GM21529 (cell line): ENCODE measurements at regions not wholly inside any gene's neighbourhood (a gene's known extent, or its start where the extent isn't known, plus 50 kb on each side); places are given as distances from the start of the nearest gene placed in this dataset.
"Not testable (repeated sequence)": the region's sequence is repeated elsewhere in the genome, so short reads cannot be mapped to it uniquely, and the experiment has no call there.

Source experiments
- ATAC-seq: cut with Tn5 transposase; IDR thresholded peaks from one replicate; pipeline ENCODE4 v1.9.1; 2021; ENCODE audit not compliant: unreplicated experiment

DNA sequence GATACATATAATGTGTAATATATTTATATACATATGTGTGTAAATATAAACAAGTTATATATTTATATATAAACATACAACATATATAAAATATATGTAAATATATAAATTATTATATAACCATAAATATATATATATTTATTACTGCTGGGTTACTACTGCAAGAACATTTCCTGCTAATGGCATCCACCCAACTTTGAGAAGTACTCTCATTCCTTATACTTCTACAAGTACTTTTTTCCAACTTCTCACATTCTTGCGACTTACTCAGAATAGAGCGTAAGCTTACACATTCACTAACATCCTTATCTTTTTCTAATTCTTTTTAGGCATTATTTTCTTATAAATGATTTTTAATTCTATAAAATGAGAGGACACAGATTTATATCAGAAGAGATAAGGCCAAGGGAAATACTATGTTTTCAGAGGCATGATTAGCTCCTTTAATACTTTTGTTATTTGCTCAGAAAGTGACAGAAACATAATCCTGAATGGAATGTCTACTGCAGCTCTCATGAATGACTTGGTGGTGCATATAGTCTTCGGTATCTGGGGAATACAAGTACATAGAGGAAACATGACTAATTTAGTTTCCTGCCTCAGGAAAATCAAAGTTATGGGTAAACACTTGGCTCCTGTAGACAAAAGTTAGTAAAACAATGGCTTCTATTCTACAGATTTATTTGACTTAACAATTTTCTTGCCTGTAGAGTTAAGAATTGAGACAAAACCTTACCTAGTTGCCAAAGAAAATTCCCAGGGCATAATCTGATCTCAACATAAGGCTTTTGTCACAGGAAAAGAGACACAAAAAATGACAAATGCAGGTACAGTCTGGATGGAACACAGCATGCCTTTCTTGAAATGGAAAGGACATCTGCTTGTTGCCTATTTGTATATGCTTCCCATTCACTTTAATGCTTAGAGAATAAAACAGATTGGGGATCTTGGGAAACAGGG lies 453.9 kb downstream of the SQOR start:
- no peak for ATAC-seq

DNA sequence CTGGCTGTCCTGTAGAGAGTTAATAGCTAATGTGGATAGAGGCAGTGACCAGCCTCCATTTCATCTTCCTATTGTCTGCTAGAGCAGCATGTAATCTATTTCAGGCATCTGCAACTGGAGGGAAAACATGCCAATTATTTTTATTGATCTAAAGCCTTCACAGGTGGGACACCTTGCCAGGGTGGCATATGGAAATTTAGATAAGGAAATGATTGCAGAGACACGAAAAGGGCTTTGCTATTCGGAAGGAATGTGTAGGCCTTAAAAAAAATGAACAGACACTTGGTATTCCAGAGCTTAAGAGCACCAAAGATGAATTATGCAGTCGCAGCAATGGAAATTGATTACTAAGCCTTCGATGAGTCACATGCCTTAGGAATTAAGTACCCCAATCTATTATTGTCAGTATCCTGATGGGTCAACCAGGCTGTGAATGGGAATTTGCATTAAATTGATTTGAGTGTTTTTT lies 454.7 kb downstream of the SQOR start:
- no peak for ATAC-seq

GRCh38 chr15:46091860-46092450 lies 457.1 kb downstream of the SQOR start:
- ATAC-seq, result no peak

GRCh38 chr15:46098006-46098405 lies 463.2 kb downstream of the SQOR start:
- ATAC-seq, result not testable (repeated sequence)

GRCh38 chr15:46110755-46111154 lies 475.9 kb downstream of the SQOR start:
- no peak for ATAC-seq

DNA sequence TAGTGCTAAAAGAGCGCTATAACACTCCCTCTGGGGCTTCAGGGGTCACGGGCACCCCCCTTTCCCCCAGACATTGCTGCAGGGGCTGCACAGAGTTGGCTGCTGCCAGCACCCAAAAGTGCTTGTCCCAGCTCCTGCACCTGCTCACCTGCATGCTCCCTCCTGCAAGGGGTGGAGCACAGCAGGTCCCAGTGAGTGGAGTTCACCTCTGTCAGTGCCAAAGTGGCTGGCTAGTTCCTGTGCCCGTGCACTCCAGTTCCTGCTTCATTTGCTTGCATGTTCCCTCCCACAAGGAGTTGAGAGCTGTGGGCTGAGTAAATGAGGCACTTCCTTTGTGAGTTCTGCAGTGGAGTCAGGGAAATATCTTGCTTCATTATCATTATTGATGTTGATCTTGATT lies 476.9 kb downstream of the SQOR start:
- no peak for ATAC-seq

DNA sequence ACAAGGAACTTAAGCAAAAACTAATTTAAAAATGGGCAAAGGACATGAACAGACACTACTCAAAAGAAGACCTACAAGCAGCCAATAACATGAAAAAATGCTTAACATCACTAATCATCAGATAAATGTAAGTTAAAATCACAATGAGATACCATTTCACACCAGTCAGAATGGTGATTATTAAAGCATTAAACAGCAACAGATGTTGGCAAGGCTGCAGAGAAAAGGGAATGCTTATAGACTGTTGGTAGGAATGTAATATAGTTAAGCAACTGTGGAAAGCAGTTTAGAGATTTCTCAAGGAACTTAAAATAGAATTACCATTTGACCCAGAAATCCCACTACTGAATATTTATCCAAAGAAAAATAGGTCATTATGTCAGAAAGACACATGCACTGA lies 482.2 kb downstream of the SQOR start:
- ATAC-seq, result no peak

DNA sequence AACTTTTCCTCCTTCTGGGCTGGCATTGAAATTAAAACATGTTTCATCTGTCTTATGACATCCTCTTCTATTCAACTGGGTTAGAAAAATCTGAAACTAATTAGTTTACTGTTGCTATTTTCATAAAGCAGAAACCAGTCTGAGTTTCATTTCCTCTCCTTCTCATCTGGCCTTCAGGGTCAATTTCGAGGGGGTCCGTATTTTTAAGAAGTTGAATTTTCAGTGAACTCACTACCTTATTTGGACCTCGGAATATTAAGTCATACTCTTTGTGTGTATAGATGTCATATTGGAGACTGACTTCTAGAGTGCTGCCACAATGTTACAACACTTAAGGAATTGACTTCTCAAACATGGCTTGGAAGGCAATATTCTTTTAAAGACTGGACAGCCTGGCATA lies 485.9 kb downstream of the SQOR start:
- ATAC-seq, result no peak

DNA sequence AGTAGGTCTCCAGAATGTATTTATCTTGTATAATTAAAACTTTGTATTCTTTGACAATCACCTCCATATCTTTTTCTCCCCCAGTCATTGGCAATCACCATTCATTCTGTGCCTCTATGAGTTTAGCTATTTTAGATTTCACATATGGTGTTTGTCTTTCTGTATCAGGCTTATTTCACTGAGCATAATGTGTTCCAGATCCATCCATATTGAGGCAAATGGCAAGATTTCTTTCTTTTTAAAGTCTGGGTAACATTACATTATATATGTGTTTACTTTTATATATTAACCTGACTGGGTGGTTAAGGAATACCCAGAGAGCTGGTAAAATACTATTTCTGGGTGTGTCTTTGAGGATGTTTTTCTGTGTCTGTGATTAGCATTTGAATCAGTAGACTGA lies 486.6 kb downstream of the SQOR start:
- no peak for ATAC-seq

DNA sequence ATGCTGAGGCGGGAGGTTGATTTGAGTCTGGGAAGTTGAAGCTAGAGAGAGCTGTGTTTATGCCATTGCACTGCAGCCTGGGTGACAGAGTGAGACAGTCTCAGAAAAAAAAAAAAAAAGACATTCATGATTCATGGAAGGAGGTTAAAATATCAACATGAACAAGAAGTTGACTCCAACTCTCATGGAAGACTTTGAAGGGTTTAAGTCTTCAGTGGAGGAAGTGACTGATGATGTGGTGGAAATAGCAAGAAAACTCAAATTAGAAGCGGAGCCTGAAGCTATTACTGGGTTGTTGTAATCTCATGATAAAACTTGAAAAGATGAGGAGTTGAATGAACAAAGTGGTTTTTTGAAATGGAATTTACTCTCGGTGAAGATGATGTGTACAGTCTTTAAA lies 491.8 kb downstream of the SQOR start:
- no peak for ATAC-seq

DNA sequence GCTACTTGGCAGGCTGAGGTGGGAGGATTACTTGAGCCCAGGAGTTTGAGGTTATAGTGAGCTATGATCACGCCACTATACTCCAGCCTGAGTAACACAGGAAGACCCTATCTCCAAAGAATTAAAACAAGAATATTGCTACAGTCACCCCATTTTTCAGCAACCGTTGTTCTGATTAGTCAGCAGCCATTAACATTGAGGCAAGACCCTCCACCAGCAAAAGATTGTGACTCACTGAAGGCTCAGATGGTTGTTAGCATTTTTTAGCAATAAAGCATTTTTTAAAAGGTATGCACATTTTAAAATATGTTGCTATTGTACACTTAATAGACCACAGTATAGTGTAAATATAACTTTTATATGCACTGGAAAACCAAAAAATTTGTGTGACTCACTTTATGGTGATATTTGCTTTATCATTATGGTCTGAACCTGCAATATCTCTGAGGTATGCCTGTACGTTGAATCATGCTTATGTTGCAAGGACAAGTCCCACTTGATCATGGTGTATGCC lies 492.6 kb downstream of the SQOR start:
- no peak for ATAC-seq

DNA sequence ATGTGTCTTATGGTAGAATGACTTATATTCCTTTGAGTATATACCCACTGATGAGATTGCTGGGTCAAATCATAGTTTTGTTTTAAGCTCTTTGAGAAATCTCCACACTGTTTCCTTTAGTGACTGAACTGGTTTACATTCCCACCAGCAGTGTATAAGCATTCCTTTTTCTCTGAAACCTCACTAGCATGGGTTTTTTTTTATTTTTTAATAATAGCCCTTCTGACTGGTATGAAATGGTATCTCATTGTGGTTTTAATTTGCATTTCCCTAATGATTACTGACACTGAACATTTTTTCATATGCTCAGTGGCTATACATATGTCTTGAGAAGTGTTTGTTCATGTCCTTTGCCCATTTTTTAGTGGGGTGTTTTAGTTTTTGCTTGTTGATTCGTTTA lies 494.3 kb downstream of the SQOR start:
- ATAC-seq, result no peak

- no peak for ATAC-seq
These were observed 497.0 kb downstream of the SQOR start for GRCh38 chr15:46131876-46132275.

DNA sequence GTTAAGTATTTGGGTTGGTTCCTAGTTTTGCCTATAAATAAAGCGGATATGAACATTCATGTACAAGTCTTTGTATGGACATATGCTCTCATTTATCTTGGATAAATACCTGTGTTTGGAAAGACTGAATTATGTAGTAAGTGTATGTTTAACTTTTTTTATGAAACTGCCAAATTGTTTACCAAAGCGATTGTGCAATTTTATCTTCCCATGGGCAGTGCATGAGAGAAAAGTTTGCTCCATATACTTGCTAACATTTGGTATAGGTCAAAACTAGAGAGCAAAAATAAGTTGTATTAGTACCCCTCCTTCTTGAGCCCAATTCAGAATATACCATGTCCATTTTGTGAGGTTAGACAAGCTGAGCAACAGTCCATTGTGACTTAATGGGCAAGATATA lies 502.6 kb downstream of the SQOR start:
- ATAC-seq, result no peak

DNA sequence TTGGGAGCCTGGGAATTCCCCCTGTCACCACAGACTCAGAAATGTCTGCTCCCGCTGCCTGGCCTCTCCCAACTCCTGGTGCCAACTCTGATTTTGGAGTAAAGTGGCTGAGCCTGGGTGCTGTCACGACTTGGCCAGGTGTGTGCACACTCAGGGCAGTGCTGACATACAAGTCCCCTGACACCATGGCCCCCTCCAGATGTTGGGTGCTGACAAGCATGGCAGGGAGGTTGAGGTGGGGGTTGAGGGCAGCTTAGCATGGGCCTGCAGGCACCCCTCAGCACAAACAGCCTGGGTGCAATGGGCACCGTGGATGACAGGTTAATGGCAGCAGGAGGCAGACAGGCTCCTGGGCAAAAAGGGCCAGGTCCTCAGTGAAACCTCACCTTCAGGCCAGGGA lies 511.2 kb downstream of the SQOR start:
- no peak for ATAC-seq

DNA sequence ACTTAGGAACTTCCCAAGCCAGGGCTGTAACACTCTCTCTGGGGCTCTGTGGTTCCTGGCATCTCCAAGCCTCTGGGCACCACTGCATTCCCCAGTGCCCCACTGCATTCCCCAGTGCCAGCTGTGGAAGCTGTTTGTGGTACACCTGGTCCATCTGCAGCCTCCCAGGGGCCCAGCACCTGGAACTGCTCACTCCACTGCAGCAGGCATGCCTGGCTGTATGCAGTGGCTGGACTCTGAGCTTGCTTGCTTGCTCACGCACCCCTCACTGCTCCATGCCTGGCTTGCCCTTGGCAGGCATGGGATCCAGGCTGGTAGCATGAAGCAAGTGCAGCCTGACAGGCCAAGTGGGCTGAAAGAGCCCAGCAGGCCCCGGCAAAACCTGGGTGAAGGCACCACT lies 512.1 kb downstream of the SQOR start:
- ATAC-seq, result no peak

DNA sequence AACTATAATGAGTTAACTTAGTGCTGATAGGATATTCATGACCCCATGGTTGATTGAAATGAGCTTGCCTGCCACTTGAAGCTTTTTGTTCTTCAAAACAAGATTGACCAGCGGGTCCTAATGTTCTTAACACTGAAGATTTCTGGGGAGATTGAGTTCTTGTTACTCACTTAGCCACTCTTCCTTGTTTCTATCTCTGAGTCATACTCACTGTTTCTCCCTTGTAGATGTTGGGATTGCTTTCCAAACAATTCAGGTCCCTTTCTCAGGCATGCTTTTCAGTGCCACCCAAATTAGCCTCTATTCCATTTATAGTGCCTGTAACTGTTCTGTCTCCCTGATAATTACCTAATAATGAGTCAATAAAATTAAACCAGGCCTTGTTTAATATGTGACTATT lies 517.0 kb downstream of the SQOR start:
- no peak for ATAC-seq

DNA sequence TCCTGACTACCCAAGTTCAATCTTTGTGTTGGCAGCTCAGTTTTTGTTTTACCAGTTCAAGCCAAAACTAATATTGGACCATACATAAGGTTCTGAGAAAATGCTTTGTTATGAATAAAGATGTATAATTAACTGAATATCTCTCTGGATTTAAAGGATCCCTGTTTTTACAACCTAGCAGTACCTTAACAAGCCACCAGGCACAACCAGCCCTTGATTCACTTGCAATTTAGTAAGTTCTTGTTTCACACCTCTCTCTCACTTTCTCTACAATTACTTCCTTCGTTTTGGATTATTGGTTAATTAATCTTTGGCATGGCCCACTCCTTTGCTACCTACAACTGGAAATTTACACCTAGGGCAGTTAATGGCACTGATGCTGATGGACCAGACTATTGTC lies 531.9 kb downstream of the SQOR start:
- ATAC-seq, result no peak

- ATAC-seq, result no peak
These were observed 535.5 kb downstream of the SQOR start for GRCh38 chr15:46170326-46170725.

DNA sequence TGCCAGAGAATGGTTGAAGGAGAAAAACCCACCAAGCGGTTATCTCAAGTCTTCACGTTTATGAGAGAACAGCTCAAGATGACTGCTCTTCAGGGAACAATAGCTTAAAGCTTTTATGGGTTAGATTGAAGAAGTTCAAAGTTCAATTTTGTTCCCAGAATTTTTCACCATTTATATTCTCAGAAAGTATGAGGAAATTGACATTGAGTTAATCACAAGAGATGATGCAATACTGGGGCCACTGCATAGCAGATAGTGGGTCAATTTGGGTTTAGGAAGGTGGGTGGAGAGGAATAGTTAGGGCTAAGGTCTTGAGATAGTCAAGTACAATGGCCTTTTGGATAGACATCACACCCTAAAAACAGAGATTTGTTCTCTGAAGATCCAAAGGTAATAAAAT lies 539.3 kb downstream of the SQOR start:
- ATAC-seq, result no peak

- ATAC-seq, result no peak
These were observed 542.4 kb downstream of the SQOR start for GRCh38 chr15:46177219-46177618.

DNA sequence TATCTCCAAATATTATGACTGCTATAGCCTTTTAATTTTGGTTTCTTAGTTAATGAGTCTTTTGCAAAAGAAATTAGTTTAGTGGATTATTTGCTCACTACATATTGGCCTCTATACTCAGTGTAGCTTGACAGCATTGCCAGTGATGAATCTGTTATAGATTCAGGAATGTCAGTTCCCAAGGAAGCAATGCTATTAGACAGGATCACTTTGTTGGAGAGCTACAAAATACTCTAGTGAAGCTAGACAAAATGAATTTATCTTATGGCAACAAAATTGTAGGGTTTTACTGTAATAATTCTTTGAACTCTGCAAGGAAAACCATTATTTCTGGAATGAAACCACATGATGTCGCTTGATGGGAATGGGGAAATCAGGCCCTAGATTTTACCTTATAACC lies 543.3 kb downstream of the SQOR start:
- no peak for ATAC-seq
